ENCODE measurements at regions not wholly inside any gene's neighbourhood (a gene's known extent, or its start where the extent isn't known, plus 50 kb on each side); places are given as distances from the start of the nearest gene placed in this dataset.

DNA sequence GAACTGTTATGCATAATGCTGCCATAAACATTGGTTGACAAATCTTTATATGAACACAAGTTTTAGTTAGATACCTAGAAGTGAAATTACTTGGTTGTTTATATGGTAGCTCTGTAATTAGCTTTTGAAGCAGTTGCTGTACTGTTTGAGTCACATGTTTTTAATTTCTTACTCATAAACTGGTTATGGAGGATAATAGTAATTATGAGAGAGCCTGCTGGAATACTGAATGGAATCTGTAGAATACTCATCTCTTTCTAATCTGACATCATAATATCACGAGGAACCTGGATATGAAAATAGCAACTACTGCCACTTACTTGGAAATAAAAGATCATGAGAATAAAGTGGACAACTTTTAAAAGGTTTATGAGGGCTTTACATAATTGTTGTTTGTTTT, 509.2 kb downstream of the CETN3 start:
- no peaks in the 10 kb centered on the region for H3K4me1 Mint-ChIP-seq (ENCODE audit: low read depth in 2 of 2)
- no peak overlapping the region for H3K27ac Mint-ChIP-seq
- DNase-seq (ENCODE audit: low spot score) (no peak), ATAC-seq (no peak)
- no peaks in the 10 kb centered on the region for H3K27me3 Mint-ChIP-seq
- no peak overlapping the region for H3K4me3 Mint-ChIP-seq
- no peaks in the 10 kb centered on the region for H3K36me3 Mint-ChIP-seq
- H3K9me3 Mint-ChIP-seq: peaks cover 4% of the 10 kb centered on the region

DNA sequence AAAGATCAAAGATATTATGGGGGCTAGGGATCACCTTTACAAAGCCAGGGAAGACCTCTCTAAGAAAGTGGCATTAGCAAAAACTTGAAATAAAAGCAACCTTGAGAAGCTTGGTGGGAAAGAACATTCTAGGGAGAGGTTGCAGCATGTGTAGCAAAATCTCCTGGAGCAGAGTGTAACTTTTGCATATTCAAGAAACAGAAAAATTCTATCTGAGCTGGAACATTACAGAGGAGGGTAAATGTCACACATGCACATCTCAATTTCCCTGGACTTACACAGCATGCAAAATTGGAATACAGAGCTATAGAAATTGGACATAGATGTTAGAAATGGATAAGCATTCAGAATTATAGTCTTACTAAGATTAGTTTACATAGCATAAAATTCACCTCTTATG, 510.0 kb downstream of the CETN3 start:
- no peak overlapping the region for H3K27ac Mint-ChIP-seq
- no peaks in the 10 kb centered on the region for H3K36me3 Mint-ChIP-seq
- ATAC-seq (no peak), DNase-seq (ENCODE audit: low spot score) (no peak)
- H3K4me3 Mint-ChIP-seq: no peak overlapping the region
- no peaks in the 10 kb centered on the region for H3K4me1 Mint-ChIP-seq (ENCODE audit: low read depth in 2 of 2)
- H3K27me3 Mint-ChIP-seq: no peaks in the 10 kb centered on the region
- H3K9me3 Mint-ChIP-seq: peaks cover 4% of the 10 kb centered on the region

DNA sequence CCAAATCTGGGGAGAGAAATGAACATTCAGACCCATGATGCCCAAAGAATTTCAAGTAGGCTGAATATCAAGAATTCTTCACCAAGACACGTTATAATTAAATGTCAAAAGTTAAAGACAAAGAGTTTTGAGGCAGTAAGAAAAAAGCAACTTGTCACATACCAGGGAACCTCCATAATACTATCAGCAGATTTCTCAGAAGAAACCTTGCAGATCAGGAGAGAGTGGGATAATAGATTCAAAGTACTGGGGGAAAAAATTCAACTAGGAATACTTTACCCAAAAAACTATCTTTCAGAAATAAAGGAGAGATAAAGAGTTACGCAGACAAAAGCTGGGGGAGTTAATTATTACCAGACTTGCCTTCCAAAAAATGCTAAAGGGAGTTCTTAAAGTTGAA, 516.0 kb downstream of the CETN3 start:
- Mint-ChIP-seq H3K9me3 (peaks cover 16% of the 10 kb centered on the region), H3K27me3 (no peaks in the 10 kb centered on the region), H3K4me3 (no peak overlapping the region), H3K36me3 (peaks cover 12% of the 10 kb centered on the region), H3K27ac (no peak overlapping the region), H3K4me1 (ENCODE audit: low read depth in 2 of 2) (no peaks in the 10 kb centered on the region)
- ATAC-seq: no peak
- DNase-seq (ENCODE audit: low spot score): no peak

DNA sequence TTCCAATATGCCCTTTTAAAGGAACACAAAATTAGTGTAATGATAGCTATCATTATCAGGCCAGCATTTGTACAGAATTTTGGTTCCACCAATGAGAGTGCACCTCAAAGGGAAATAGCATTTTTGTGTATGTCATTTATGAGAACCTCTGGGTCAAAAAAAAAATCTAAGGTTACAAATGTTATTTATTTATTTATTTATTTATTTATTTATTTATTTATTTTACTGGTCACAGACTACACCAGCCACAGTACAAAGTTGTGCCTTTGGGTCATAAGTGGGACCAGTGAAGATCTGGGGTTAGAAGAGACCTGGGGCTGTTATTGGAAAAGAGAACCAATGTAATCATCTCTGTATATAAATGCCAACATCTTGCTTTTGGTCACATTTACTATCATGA, 523.9 kb downstream of the CETN3 start:
- Mint-ChIP-seq H3K27me3 (no peaks in the 10 kb centered on the region), H3K36me3 (no peaks in the 10 kb centered on the region), H3K27ac (no peak overlapping the region), H3K4me3 (no peak overlapping the region), H3K9me3 (peaks cover 4% of the 10 kb centered on the region), H3K4me1 (ENCODE audit: low read depth in 2 of 2) (no peaks in the 10 kb centered on the region)
- DNase-seq (ENCODE audit: low spot score) (no peak), ATAC-seq (no peak)

DNA sequence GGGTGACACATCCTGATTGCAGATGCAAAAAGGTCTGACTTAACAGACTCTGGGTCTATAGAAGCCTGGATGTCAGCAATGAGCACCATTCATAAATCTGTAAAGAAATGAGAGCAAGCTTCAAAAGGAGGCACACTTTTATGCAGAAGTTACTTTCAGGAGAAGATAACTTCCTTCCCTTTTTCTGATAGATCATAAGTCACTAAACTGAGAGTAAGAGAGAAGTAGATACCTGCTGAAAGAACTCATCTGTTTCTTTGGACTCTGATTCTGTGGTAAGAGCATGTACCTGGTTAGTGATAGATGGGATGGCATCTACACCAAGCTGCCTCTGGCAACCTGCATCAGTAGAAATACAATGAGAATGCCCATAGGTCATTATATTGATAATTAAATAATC, 525.6 kb downstream of the CETN3 start:
- no peak overlapping the region for H3K27ac Mint-ChIP-seq
- H3K36me3 Mint-ChIP-seq: no peaks in the 10 kb centered on the region
- DNase-seq (ENCODE audit: low spot score) (no peak), ATAC-seq (no peak)
- no peaks in the 10 kb centered on the region for H3K4me1 Mint-ChIP-seq (ENCODE audit: low read depth in 2 of 2)
- H3K27me3 Mint-ChIP-seq: no peaks in the 10 kb centered on the region
- no peak overlapping the region for H3K4me3 Mint-ChIP-seq
- H3K9me3 Mint-ChIP-seq: peaks cover 4% of the 10 kb centered on the region

DNA sequence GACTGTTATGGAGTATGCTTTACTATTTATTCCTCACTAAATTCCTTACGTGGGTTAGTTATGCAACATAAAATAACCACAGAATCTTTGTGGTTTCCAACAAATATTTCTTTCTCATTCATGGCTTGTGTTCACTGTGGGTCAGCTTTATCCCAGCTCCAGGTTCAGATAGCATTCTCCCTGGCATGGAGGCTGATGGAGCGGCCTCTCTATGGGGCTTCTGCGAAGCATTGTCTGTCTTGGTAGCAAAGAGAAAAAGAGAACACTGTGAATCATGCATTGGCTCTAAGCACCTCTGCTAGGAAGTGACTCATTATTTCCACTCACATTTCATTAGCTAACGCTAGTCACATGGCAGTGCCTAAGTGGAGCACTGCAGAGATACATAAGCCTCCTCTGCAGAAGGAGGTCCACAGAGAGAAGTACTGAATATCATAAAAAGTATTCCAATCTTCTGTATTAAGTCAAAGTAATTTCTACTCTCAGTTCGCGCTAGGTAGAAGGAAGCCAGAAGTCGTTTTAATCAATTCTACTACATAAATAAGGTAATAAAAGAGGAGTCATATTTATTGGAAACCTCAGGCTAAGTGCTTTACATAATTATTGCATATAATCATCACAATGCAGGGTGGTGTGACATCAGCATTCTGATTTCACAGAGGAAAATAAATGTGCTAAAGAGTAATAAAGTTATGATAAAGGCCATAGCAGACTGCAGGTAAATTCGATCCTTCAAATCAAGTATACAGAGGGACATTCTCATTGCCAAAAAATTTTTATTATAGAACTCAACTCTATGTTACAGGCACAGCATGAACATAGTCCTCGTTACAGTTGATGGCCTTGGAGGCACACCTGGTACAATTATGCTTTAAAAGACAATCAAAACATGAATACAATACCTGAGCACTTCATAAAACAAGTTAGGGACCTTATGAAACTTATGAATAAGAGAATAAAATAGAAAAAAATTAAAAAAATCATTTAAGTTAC, 531.1 kb downstream of the CETN3 start:
- DNase-seq (ENCODE audit: low spot score) (no peak), ATAC-seq (no peak)
- Mint-ChIP-seq H3K9me3 (no peaks in the 10 kb centered on the region), H3K4me3 (no peak overlapping the region), H3K27ac (no peak overlapping the region), H3K27me3 (no peaks in the 10 kb centered on the region), H3K4me1 (ENCODE audit: low read depth in 2 of 2) (no peaks in the 10 kb centered on the region), H3K36me3 (no peaks in the 10 kb centered on the region)

DNA sequence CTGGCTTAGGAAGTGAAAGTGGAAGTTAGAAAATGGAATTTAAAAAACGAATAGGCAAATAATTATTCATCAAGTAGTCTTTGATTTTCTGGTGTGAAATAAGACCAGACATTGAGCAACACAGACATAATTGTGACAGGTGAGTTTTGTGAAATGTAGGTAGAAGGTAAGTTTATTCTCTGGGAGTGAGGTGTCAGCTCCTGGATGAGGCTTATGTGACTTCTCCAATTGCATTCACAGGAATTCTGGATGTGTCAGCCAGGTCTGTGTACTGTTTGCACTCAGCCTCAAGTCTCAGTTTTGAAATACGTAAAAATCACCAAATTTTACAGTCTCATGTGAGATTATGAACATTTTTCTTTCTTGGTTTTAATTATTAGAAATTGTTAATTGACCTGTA, 537.6 kb downstream of the CETN3 start:
- H3K27ac Mint-ChIP-seq: no peak overlapping the region
- ATAC-seq (no peak), DNase-seq (ENCODE audit: low spot score) (no peak)
- H3K27me3 Mint-ChIP-seq: no peaks in the 10 kb centered on the region
- H3K4me3 Mint-ChIP-seq: no peak overlapping the region
- no peaks in the 10 kb centered on the region for H3K4me1 Mint-ChIP-seq (ENCODE audit: low read depth in 2 of 2)
- no peaks in the 10 kb centered on the region for H3K9me3 Mint-ChIP-seq
- H3K36me3 Mint-ChIP-seq: no peaks in the 10 kb centered on the region

DNA sequence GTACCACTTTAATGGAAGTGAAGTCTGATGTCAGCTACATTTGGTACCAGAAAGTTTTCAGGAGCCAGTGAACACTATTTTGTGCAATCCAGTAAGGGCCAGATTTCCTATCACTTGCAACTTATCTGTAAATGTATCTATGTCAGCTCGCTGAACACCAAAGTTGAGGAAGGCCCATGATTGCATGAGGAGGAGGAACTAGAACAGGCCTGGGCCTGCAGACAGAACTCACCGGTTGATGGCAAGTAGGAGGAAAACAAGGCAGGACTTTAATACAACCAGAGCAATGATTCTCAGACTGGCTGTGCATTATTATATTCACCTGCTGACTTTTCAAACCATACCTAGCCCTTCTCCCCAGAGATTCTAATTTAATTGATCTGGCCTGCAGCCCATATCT, 540.2 kb downstream of the CETN3 start:
- Mint-ChIP-seq H3K4me1 (ENCODE audit: low read depth in 2 of 2) (no peaks in the 10 kb centered on the region), H3K27ac (no peak overlapping the region), H3K4me3 (no peak overlapping the region), H3K36me3 (no peaks in the 10 kb centered on the region), H3K9me3 (no peaks in the 10 kb centered on the region), H3K27me3 (no peaks in the 10 kb centered on the region)
- DNase-seq (ENCODE audit: low spot score) (no peak), ATAC-seq (no peak)

DNA sequence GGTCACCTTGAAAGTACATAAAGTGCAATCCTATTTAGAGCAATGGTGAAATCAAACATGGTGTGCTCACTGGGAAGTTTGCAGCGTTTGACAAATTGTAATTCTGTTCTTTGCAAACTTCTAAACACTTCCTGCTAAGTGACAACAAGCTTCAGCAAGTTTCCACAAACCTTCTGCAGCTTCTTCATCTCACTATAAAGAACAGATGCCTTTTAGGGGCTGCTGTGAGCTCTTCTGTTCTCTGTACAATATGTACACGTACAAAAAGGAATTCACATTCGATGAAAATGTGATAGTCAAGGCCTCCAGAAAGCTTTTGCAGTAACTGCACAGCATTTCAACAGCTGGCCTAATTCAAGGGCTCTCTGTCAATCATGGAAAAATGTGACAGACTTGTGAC, 543.1 kb downstream of the CETN3 start:
- Mint-ChIP-seq H3K27me3 (no peaks in the 10 kb centered on the region), H3K4me3 (no peak overlapping the region), H3K27ac (no peak overlapping the region), H3K4me1 (ENCODE audit: low read depth in 2 of 2) (no peaks in the 10 kb centered on the region), H3K9me3 (no peaks in the 10 kb centered on the region), H3K36me3 (no peaks in the 10 kb centered on the region)
- no peak for ATAC-seq
- DNase-seq (ENCODE audit: low spot score): no peak

DNA sequence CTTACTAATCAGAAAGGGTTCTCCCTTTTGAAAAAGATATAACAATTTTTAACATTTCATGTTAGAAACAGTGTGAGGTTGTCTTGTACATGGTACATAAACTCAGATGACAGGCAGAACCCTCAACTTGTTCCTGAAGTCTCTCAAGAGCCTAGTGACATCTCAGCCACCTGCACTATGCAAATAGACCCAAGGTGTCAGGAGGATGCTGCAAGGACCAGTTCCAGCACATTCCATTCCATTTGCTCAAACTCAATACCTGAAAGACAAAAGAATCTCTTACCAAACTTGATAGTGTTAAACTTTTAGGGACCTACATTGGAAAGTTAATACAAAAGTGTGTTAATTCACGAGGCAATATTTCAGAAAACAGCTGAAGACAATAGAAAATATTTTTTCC, 544.6 kb downstream of the CETN3 start:
- no peak overlapping the region for H3K4me3 Mint-ChIP-seq
- peaks cover 4% of the 10 kb centered on the region for H3K9me3 Mint-ChIP-seq
- H3K36me3 Mint-ChIP-seq: no peaks in the 10 kb centered on the region
- no peak for DNase-seq (ENCODE audit: low spot score)
- H3K4me1 Mint-ChIP-seq (ENCODE audit: low read depth in 2 of 2): no peaks in the 10 kb centered on the region
- H3K27me3 Mint-ChIP-seq: no peaks in the 10 kb centered on the region
- no peak overlapping the region for H3K27ac Mint-ChIP-seq
- ATAC-seq: no peak

DNA sequence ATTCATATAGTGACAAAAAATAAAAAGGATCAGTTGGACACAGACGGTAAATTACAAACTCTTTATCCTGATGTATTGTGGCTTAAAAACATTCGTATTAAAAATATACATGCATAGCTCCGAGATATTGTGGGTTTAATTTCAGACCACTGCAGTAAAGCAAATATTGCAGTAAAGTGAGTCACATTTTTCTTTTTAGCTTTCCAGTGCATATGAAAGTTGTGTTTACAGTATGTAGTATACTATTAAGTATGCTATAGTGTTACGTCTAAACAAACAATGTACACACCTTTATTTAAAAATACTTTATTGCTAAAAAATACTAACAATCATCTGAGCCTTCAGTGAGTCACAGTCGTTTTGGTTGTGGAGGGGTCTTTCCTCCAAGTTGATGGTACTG, 551.8 kb downstream of the CETN3 start:
- Mint-ChIP-seq H3K4me1 (ENCODE audit: low read depth in 2 of 2) (no peaks in the 10 kb centered on the region), H3K36me3 (no peaks in the 10 kb centered on the region), H3K27me3 (no peaks in the 10 kb centered on the region), H3K9me3 (peaks cover 13% of the 10 kb centered on the region), H3K4me3 (no peak overlapping the region), H3K27ac (no peak overlapping the region)
- DNase-seq (ENCODE audit: low spot score): no peak
- no peak for ATAC-seq

DNA sequence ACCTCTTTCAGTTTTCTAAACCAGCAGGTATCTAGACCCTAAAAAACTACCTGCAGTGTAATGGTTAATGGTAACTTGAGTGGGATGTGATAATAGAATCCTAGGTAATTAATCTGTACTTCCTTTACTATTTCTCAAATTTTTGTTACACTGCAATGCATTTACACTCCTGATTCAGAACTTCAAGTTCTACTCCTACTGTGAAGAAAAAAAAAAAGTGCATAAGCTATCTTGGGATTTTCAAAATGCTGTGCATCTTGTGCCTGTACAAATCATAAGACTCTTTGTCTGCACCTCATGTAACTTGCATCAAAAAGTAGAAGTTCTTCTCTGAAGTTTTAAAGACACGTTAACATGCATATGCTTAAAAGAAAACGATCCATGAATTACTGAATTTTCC, 554.1 kb downstream of the CETN3 start:
- H3K27ac Mint-ChIP-seq: no peak overlapping the region
- no peaks in the 10 kb centered on the region for H3K4me1 Mint-ChIP-seq (ENCODE audit: low read depth in 2 of 2)
- H3K27me3 Mint-ChIP-seq: no peaks in the 10 kb centered on the region
- no peaks in the 10 kb centered on the region for H3K36me3 Mint-ChIP-seq
- H3K9me3 Mint-ChIP-seq: peaks cover 9% of the 10 kb centered on the region
- DNase-seq (ENCODE audit: low spot score) (no peak), ATAC-seq (no peak)
- no peak overlapping the region for H3K4me3 Mint-ChIP-seq

DNA sequence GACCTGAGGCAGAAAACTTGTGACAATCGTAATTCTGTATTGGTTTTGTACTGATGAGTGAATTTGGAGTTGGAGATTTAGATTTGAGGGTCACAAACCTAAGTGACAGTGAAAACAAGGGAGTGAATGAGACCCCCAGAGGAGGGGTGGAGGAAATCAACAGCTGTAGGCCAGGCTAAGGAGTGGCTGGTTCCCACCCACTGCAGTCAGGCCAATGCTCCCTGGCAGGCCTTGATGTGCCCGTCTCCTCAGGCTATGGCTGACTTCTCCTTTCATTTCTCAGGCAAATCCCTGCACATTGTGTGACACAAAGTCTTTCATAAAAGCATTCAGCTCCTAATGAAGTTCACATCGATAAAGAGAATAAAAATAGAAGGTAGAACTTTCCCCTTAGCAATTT, 557.6 kb downstream of the CETN3 start:
- ATAC-seq: no peak
- Mint-ChIP-seq H3K27ac (no peak overlapping the region), H3K4me1 (ENCODE audit: low read depth in 2 of 2) (no peaks in the 10 kb centered on the region), H3K36me3 (no peaks in the 10 kb centered on the region), H3K9me3 (no peaks in the 10 kb centered on the region), H3K27me3 (no peaks in the 10 kb centered on the region), H3K4me3 (no peak overlapping the region)
- no peak for DNase-seq (ENCODE audit: low spot score)

DNA sequence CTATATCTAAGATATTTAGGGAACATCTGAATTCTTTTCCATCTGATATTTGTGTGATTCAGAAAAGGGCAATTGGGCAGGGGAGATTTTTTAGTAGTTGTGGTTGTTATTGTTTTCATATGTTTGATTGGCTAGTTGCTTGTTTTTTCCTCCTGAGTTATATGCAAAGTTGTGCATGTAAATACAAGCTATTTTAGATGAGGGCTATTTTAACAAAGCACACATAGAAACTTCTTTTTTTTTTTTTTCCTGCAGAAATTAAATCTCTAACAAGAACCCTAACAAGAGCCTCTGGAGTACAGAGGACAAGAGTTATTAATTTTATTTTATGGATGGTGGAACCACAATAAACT, 559.1 kb downstream of the CETN3 start:
- Mint-ChIP-seq H3K27ac (no peak overlapping the region), H3K27me3 (no peaks in the 10 kb centered on the region), H3K4me3 (no peak overlapping the region), H3K36me3 (no peaks in the 10 kb centered on the region), H3K9me3 (no peaks in the 10 kb centered on the region), H3K4me1 (ENCODE audit: low read depth in 2 of 2) (no peaks in the 10 kb centered on the region)
- ATAC-seq (no peak), DNase-seq (ENCODE audit: low spot score) (no peak)
